Activated T-cell treated with anti-CD3 and anti-CD28 coated beads, Interleukin-2, amount 50 U/mL, for 72 hours (primary cell): ENCODE measurements at regions not wholly inside any gene's neighbourhood (a gene's known extent, or its start where the extent isn't known, plus 50 kb on each side); places are given as distances from the start of the nearest gene placed in this dataset.

Experiments
- ATAC-seq, 2 donors: fragments of 150-1000 bp; cut with Tn5 transposase; replicated peaks in 1 of 2; 2 replicates each; pipeline ENCODE4 v1.10.0; 2021; ENCODE audit warnings: moderate library complexity in 2 of 2, mild to moderate bottlenecking in 1 of 2
- DNase-seq, 2 donors: peaks; one replicate each; pipeline ENCODE4 v3.0.0; 2021 to 2022; ENCODE audit warnings: mixed read lengths in 1 of 2
- H3K27ac Mint-ChIP-seq: one replicate; pipeline ENCODE4 v1.8.0; 2022; ENCODE audit warnings: mild to moderate bottlenecking, moderate library complexity, mixed read lengths
- H3K27me3 Mint-ChIP-seq: one replicate; pipeline ENCODE4 v1.8.0; 2022; ENCODE audit warnings: low read depth, mixed read lengths
- H3K36me3 Mint-ChIP-seq, 2 donors: one replicate each; pipeline ENCODE4 v1.8.0; 2022; ENCODE audit warnings: mixed read lengths in 2 of 2, mild to moderate bottlenecking in 1 of 2; ENCODE audit not compliant: insufficient read depth in 2 of 2
- H3K4me1 Mint-ChIP-seq: one replicate; pipeline ENCODE4 v1.8.0; 2022; ENCODE audit warnings: low read depth, mixed read lengths
- H3K4me3 Mint-ChIP-seq, 2 donors: one replicate each; pipeline ENCODE4 v1.8.0; 2022; ENCODE audit warnings: mild to moderate bottlenecking in 2 of 2, mixed read lengths in 2 of 2, moderate library complexity in 2 of 2
- H3K9me3 Mint-ChIP-seq, 2 donors: one replicate each; pipeline ENCODE4 v1.8.0; 2022; ENCODE audit warnings: mixed read lengths in 2 of 2

DNA sequence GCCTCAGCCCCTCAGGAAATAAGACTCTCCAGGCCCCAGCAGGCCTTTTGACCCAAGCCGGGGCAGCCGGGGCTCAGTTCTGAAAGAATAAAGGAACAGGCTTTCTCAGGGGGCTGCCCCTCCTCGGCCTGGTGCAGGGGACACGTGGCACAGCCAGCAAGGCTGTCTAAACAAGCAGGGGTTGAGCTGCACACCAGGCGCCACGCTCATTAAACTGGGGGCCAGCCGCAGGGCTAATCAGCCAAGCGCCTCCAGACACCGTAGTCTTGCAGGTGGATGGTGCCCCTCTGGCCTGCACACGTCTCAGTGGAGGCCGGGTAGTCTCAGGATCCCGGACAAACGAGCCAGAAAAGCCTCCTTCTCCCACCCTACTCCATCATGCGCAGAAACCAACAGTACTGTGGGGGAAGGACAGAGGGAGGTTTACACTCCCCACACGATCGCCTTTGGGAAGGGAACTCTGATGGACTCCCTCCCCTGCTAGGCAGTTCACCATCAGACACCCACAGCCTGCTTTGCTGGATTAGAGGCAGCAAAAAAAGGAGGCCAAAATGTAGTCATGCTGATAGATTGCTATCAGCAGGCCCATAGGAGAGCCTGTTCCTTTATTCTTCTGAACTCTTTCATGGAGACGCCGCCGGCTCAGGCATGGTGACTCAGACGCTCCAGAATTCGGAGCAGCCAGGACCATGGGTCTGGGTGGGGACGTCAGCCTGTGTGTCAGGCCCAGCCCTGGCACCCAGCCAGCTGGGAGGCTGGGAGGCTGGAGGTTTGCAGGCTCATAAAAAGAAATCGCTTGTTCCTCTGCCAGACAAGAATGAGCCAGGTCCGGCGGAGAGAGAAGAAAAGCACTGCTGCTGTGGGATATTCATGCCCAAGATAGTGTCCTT lies 342.4 kb downstream of the BCOR start:
- Mint-ChIP-seq H3K9me3 (peaks cover 0 to 1% of the 10 kb centered on the region in 2 donors), H3K4me1 (peaks cover 21% of the 10 kb centered on the region), H3K4me3 (no peak overlapping the region), H3K27ac (no peak overlapping the region), H3K27me3 (no peaks in the 10 kb centered on the region), H3K36me3 (peaks cover 0 to 2% of the 10 kb centered on the region in 2 donors)
- no peak for DNase-seq
- no peak for ATAC-seq

DNA sequence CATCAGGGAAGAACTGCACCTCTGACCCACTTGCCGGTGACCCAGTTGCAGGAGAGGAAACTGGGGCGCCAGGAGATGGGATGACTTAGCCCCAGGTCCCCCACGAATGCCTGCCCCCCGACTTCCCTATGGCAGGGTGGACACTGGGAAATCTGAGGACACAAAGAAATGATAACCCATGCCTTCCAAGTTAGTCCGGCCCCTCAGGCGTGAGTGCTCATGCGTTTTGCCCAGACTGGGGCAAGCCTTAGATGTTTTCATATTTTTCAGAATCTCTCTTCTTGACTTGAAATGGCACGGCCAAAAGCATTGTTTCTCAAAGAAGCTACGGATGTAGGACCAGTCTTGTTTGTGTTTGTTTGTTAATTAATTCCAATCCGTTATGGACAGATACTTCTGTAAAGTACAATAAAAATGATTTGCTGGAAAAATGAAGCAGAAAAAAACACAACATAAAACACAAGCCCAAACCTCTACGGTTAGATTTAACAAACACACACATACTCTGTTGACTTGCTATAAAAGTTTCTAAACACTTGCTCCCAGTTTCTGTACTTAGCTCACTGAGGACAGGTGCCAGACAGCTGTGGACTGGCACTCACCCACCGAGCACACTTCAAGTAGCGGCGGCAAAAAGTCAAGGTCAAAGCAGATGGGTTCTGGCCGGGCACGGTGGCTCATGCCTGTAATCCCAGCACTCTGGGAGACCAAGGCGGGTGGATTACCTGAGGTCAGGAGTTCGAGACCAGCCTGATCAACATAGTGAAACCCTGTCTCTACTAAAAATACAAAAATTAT lies 341.5 kb downstream of the BCOR start:
- Mint-ChIP-seq H3K4me3 (no peak overlapping the region), H3K36me3 (peaks cover 0 to 2% of the 10 kb centered on the region in 2 donors), H3K4me1 (peaks cover 30% of the 10 kb centered on the region), H3K27me3 (no peaks in the 10 kb centered on the region), H3K9me3 (peaks cover 0 to 1% of the 10 kb centered on the region in 2 donors), H3K27ac (no peak overlapping the region)
- DNase-seq (no peak), ATAC-seq (no peak)

DNA sequence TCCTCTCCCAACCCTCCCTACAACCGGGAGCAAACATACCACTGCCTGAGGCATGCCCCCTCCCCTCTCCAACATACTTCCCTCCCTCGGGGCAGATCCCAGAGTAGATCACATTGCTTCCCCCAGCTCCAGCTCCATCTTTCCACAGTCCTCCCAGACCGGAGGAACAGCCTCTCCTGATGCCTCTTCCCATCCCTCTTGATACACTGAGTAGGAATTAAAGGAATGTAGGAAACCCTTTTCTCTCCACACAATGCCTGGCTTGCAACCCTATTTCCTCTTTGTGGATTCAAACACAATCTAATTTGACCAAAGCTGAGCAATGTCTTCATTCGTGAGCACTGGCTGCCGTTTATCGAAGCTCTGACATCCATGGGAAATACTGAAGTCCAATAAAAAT lies 339.8 kb downstream of the BCOR start:
- no peak overlapping the region for H3K4me3 Mint-ChIP-seq
- no peak for DNase-seq
- no peaks in the 10 kb centered on the region for H3K27me3 Mint-ChIP-seq
- ATAC-seq = no peak
- H3K36me3 Mint-ChIP-seq = no peaks in the 10 kb centered on the region
- peaks cover 36% of the 10 kb centered on the region for H3K4me1 Mint-ChIP-seq
- H3K9me3 Mint-ChIP-seq = no peaks in the 10 kb centered on the region
- no peak overlapping the region for H3K27ac Mint-ChIP-seq

DNA sequence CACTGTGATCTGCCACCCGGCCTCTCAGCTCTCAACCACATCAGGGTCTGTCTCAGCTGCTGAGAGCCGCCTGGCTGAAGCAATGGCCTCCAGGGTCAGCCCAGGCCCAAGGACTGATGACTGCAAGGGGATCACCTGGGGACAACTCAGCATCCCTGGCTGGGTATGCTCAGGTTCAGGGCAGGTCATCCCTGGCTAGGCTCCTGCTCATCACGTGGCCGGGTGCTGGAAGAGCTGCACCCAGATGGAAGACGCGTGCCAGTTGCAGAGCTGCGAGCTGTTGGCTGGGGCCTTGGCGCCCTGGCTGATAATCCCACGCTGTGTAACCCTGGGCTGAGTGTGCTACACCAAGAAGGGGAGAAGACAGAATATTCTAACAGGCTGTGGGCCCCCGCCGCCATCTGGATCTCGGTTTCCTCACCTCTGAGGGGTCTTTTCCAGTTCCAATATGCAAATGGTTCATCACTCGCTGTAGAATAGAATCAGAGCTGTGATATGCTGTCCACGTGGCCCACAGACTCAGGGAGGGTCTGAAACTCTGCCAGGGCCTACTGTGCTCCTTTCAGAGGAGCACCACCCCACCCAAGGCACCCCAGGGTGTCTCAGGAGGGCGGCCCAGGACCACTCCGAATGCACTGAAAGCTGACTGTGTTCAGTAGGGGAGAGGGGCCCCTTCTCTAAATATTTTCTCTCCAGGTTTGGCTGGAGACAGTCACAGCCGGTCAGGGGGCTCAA lies 338.8 kb downstream of the BCOR start:
- Mint-ChIP-seq H3K27ac (no peak overlapping the region), H3K4me1 (peaks cover 29% of the 10 kb centered on the region), H3K27me3 (no peaks in the 10 kb centered on the region), H3K36me3 (no peaks in the 10 kb centered on the region), H3K9me3 (no peaks in the 10 kb centered on the region), H3K4me3 (no peak overlapping the region)
- ATAC-seq (no peak), DNase-seq (no peak)

DNA sequence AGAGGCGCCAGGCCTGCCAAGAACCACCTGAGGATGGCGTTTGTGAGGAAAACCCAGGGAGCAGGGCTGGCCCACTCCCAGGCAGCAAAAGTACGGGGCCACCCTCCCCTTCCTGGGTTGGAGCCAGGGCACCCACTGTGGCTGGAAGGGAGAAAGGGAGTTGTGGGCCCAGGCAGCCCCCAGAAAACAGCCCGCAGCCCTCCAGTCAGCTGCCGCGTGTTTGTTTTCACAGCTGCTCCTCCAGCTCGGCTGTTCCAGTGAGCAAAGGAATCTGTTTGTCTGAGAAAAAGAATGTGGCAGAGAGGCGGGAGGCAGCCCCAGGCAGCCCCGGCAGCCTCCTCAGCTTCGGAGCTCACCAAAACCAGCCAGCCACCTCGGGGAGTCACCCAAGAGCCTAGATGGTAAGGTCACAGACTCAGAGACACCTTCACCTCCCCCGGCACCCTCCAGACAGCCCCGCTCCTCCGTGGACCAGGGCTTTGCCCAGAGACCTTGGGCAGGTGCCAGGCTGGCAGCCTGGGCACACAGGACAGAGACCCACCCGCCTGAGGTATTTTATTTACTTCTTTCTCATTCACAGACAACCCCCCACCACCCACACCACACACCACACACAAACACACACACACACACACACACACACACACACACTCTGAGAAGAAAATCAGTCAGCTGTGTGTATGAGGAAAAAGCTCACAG lies 338.1 kb downstream of the BCOR start:
- Mint-ChIP-seq H3K4me3 (peak overlapping the region in 1 of 2 donors; percentile 49), H3K27ac (no peak overlapping the region), H3K27me3 (no peaks in the 10 kb centered on the region), H3K36me3 (no peaks in the 10 kb centered on the region), H3K4me1 (peaks cover 33% of the 10 kb centered on the region), H3K9me3 (no peaks in the 10 kb centered on the region)
- ATAC-seq = peak in 1 of 2 donors; percentile 15
- DNase-seq = no peak

DNA sequence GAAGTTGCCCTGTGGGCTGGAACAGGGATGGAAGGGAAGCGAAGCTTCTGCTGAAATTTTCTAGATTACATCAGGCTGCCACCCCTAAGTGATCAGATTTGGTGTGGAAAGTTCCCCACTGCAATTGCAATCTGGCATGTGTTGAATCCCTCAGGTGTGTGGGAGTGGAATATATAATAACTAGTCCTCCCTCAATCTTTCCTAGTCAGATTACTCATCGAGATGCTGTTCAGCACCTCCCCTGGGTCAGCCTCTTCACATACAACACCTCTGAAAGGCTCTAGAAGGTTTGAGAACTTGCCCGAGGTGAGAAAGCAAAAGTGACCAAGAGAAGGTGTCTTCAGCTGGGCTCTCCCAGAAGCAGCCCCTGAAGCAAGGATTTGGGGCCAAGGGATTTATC lies 336.8 kb downstream of the BCOR start:
- Mint-ChIP-seq H3K27ac (no peak overlapping the region), H3K36me3 (no peaks in the 10 kb centered on the region), H3K4me3 (peak overlapping the region; percentile 36 to 53), H3K9me3 (no peaks in the 10 kb centered on the region), H3K4me1 (peaks cover 46% of the 10 kb centered on the region), H3K27me3 (no peaks in the 10 kb centered on the region)
- peak in 1 of 2 donors; percentile 24 for DNase-seq
- ATAC-seq = peak; percentile 86 to 88

DNA sequence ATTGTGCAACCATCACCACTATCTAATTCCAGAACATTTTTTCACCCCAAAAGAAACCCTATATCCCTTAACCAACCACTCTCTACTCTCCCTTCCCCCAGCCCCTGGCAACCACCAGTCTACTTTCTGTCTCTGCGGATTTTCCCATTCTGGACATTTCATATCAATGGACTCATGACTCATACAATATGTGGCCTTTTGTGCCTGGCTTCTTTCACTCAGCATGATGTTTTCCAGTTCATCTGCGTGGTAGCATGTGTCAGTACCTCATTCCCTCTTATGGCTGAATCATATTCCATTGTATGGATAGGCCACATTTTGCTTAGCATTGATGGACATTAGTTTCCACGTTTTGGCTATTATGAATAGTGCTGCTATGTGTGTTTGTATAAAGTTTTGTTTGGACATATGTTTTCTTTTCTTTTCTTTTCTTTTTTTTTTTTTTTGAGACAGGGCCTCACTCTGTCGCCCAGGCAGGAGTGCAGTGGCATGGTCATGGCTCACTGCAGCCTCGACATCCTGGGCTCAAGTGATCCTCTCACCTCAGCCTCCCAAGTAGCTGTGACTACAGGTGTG lies 335.4 kb downstream of the BCOR start:
- DNase-seq (no peak), ATAC-seq (no peak)
- Mint-ChIP-seq H3K4me3 (no peak overlapping the region), H3K36me3 (no peaks in the 10 kb centered on the region), H3K9me3 (no peaks in the 10 kb centered on the region), H3K27ac (no peak overlapping the region), H3K4me1 (peaks cover 57% of the 10 kb centered on the region), H3K27me3 (no peaks in the 10 kb centered on the region)

DNA sequence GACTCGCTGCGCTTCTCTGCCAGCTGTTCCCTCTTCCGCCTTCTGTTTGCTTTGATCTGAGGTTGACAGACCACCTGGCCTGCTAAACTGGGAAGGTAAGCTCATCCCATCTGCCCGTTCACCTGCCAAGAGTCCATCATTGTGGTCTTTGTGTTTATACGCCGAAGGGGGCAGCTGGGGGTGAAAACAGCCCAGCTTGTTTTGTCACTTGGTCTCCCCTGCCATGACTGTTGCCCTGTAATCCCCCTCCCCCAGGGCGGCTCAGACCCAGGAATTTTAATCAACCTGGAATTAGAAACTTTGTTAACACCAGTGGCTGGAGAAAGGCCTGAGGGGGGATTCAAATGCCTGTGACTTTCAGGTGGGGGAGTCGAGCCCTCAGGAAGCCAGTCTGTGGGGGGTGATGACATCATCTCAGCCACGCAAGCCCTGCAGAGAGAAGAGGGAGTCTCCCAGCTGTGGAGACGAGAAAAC lies 333.3 kb downstream of the BCOR start:
- no peak overlapping the region for H3K4me3 Mint-ChIP-seq

DNA sequence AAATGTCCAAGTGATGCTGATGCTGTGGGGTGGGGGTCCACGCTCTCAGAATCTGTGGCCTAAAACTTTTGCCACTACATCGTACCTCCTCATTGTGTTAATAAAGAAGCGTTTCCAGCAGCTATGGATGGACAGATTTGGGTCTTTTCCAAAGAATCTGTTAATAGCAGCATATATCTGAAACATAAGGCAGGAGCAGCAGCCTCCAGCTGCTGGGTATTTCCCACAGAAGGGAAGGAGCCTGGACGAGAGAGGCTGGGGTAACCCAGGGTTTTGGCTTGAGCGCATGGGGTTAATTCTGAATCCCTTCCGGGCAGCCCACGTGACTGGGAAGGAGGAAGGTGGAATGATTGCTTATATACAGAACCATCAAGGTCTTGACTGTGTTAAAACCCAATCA lies 332.4 kb downstream of the BCOR start:
- ATAC-seq (no peak), DNase-seq (no peak)

More for the DNA sequence above, 333.3 kb downstream of the BCOR start:
- DNase-seq = no peak
- Mint-ChIP-seq H3K4me1 (peaks cover 57% of the 10 kb centered on the region), H3K36me3 (no peaks in the 10 kb centered on the region), H3K27me3 (no peaks in the 10 kb centered on the region), H3K27ac (no peak overlapping the region), H3K9me3 (no peaks in the 10 kb centered on the region)
- ATAC-seq = no peak

DNA sequence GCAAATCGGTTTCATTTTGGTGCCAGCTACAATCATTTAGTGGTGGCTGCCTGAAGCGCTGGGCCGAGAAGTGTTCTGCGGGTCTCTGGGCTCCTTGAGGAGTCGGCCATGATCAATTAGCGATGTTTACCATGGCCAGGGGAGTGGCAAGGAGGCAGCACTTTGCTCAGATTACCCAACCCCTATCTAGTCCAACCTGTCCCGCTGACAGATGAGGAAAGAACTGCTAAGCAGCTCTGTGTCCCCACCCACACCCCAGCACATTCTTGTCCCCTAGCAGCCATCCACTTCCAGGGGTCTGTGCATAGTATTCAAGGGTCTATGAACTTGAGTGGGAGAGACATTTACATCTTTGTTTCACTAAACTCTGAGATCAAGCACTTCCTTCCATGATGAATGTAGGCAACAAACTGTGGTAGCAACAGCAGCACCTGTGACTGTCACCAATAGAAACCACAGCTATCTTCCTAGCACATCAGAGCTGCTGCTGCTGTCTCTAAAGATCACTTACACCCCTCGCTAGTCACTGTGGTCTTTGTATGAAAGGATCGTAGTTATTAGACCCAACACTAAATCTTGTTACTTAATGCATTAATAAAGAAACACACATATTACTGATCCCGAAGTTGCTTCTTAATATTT lies 331.6 kb downstream of the BCOR start:
- DNase-seq = peak in 1 of 2 donors; percentile 13
- ATAC-seq = peak; percentile 91 to 93
- H3K9me3 Mint-ChIP-seq = peaks cover 2% of the 10 kb centered on the region in 2 donors
- peaks cover 46% of the 10 kb centered on the region for H3K4me1 Mint-ChIP-seq
- H3K4me3 Mint-ChIP-seq = peak overlapping the region; percentile 48 to 76
- peaks cover 0 to 4% of the 10 kb centered on the region in 2 donors for H3K36me3 Mint-ChIP-seq
- H3K27me3 Mint-ChIP-seq = peaks cover 7% of the 10 kb centered on the region
- H3K27ac Mint-ChIP-seq = peak overlapping the region; percentile 67

More for the DNA sequence above, 332.4 kb downstream of the BCOR start:
- Mint-ChIP-seq H3K27me3 (peaks cover 3% of the 10 kb centered on the region), H3K9me3 (no peaks in the 10 kb centered on the region), H3K4me3 (peak overlapping the region in 1 of 2 donors; percentile 76), H3K27ac (no peak overlapping the region), H3K4me1 (peaks cover 51% of the 10 kb centered on the region), H3K36me3 (peaks cover 0 to under 1% of the 10 kb centered on the region in 2 donors)

DNA sequence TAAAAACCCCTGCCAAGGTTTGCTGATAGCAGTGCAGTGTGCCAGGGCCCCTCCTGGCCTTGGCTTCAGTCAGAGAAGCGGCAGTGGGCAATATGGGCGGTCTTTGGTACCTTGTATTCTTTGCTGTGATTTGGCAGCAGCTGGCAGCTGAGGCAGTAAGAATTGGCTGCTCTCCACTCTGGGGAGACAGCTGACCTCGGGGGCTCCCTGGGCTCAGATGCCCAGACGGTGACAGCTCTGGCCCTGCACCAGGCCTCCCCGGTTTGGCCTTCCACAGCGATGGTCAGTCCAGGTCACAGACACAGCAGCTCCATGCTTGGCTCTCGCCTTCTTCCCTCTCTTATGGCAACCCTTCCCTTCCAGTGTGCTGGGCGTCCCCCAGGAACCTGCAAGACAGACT lies 330.9 kb downstream of the BCOR start:
- Mint-ChIP-seq H3K36me3 (peaks cover 0 to 4% of the 10 kb centered on the region in 2 donors), H3K9me3 (peaks cover 2% of the 10 kb centered on the region in 2 donors), H3K27me3 (peaks cover 10% of the 10 kb centered on the region), H3K4me1 (peaks cover 43% of the 10 kb centered on the region), H3K4me3 (no peak overlapping the region), H3K27ac (no peak overlapping the region)
- no peak for ATAC-seq
- DNase-seq = no peak

DNA sequence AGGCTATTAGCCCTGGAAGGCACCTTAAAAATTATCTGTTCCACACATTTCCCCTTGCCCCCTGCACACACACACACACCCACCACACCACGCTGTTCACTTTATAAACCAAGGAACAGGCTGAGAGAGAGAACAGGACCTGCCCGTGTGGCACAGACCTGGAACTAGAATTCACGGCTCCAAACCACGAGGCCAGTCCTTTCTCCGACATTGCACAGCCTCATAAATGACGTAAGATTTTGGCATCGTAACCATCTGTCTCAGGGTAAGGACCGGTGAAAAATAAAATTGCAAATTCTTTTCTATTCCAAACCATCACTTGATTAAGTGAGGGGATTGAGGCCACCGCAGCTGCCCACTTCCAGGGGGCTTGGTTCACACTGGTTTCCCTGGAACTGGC lies 330.3 kb downstream of the BCOR start:
- Mint-ChIP-seq H3K27me3 (peaks cover 14% of the 10 kb centered on the region), H3K27ac (no peak overlapping the region), H3K4me1 (peaks cover 43% of the 10 kb centered on the region), H3K36me3 (peaks cover 0 to 4% of the 10 kb centered on the region in 2 donors), H3K4me3 (no peak overlapping the region), H3K9me3 (peaks cover 2% of the 10 kb centered on the region in 2 donors)
- DNase-seq = no peak
- no peak for ATAC-seq
